SK-N-SH (cell line): ENCODE measurements at regions not wholly inside any gene's neighbourhood (a gene's known extent, or its start where the extent isn't known, plus 50 kb on each side); places are given as distances from the start of the nearest gene placed in this dataset.

Experiments
- CTCF ChIA-PET: fragments of 300-600, 350-600 bp; formaldehyde crosslinking; extraction: SDS; loops from one replicate; lab custom pipeline; 2021; lab: Yijun Ruan, JAX
- POLR2A ChIA-PET: fragments of 350-600 bp; sonication (Branson Sonifier 250); formaldehyde crosslinking; extraction: SDS; loops from one replicate; lab custom pipeline; 2020; ENCODE audit warnings: antibody characterized with exemption, inconsistent platforms; lab: Yijun Ruan, JAX
- DNase-seq: peaks from one replicate; pipeline ENCODE4 v3.0.0; 2012
- H2AFZ ChIP-seq: fragments of 200-600 bp; sonication (generic); 2 replicates; pipeline ENCODE4 v1.8.1; 2016; ENCODE audit warnings: antibody characterized with exemption, mild to moderate bottlenecking, low read depth
- H3F3A ChIP-seq: fragments of 200-600 bp; sonication (generic); replicated peaks from 2 replicates; pipeline ENCODE3; 2016; ENCODE audit warnings: antibody characterized with exemption, mild to moderate bottlenecking; ENCODE audit not compliant: insufficient read depth
- H3K27ac ChIP-seq, 2 experiments: fragments of 200-500 bp in 1 of 2; fragments of 200-600 bp in 1 of 2; sonication (Bioruptor generic) in 1 of 2; sonication (generic), shearing (Covaris generic) in 1 of 2; 2 replicates each; pipeline versions ENCODE4 v1.5.1 to v1.6.1; 2014 to 2016; ENCODE audit warnings: low read depth in 2 of 2, inconsistent platforms in 1 of 2, low read length in 1 of 2, mild to moderate bottlenecking in 1 of 2, mixed read lengths in 1 of 2
- H3K27me3 ChIP-seq: fragments of 200-600 bp; sonication (generic), shearing (Covaris generic); 2 replicates; pipeline ENCODE4 v1.6.1; 2016; ENCODE audit warnings: mixed run types; ENCODE audit not compliant: insufficient read depth
- H3K36me3 ChIP-seq, 2 experiments: fragments of 200-500 bp in 1 of 2; fragments of 200-600 bp in 1 of 2; sonication (Bioruptor generic) in 1 of 2; sonication (generic) in 1 of 2; replicated peaks in 1 of 2; 2 replicates each; pipeline versions ENCODE3 to v1.5.1; 2014 to 2016; ENCODE audit warnings: low read length in 1 of 2, mild to moderate bottlenecking in 1 of 2; ENCODE audit not compliant: insufficient read depth in 2 of 2, control insufficient read depth in 1 of 2
- H3K4me1 ChIP-seq, 2 experiments: fragments of 200-500 bp in 1 of 2; fragments of 200-600 bp in 1 of 2; sonication (Bioruptor generic) in 1 of 2; sonication (generic), shearing (Covaris generic) in 1 of 2; 2 replicates each; pipeline versions ENCODE4 v1.5.1 to v1.6.1; 2014 to 2016; ENCODE audit warnings: low read depth in 1 of 2, low read length in 1 of 2, mixed run types in 1 of 2; ENCODE audit not compliant: insufficient read depth in 2 of 2, control insufficient read depth in 1 of 2
- H3K4me2 ChIP-seq: fragments of 200-600 bp; sonication (generic), shearing (Covaris generic); 2 replicates; pipeline ENCODE4 v1.6.1; 2017; ENCODE audit warnings: mixed run types
- H3K4me3 ChIP-seq, 2 experiments: fragments of 200-500 bp in 1 of 2; fragments of 200-600 bp in 1 of 2; sonication (Bioruptor generic) in 1 of 2; sonication (generic), shearing (Covaris generic) in 1 of 2; 2 replicates each; pipeline versions ENCODE4 v1.5.1 to v1.8.1; 2014 to 2016; ENCODE audit warnings: low read depth in 2 of 2, inconsistent platforms in 1 of 2, low read length in 1 of 2, mild to moderate bottlenecking in 1 of 2, mixed read lengths in 1 of 2, moderate library complexity in 1 of 2
- H3K79me2 ChIP-seq: fragments of 200-600 bp; sonication (generic); 2 replicates; pipeline ENCODE4 v1.8.1; 2017; ENCODE audit warnings: mild to moderate bottlenecking; ENCODE audit not compliant: insufficient read depth
- H3K9ac ChIP-seq: fragments of 200-600 bp; sonication (generic); 2 replicates; pipeline ENCODE4 v1.6.1; 2017; ENCODE audit warnings: mixed run types
- H3K9me2 ChIP-seq: fragments of 200-600 bp; sonication (generic); 2 replicates; pipeline ENCODE4 v1.6.1; 2017; ENCODE audit warnings: mixed run types
- H3K9me3 ChIP-seq: fragments of 200-600 bp; sonication (generic); 2 replicates; pipeline ENCODE4 v1.6.1; 2017; ENCODE audit warnings: mixed run types, mild to moderate bottlenecking, moderate library complexity
- H4K20me1 ChIP-seq: fragments of 200-600 bp; sonication (generic); 2 replicates; pipeline ENCODE4 v1.6.1; 2017; ENCODE audit warnings: mild to moderate bottlenecking, mixed run types; ENCODE audit not compliant: insufficient read depth
- EP300 ChIP-seq, 2 experiments: IDR thresholded peaks; 2 replicates each; pipeline versions ENCODE4 v1.4.0 to v1.6.1; 2012; ENCODE audit warnings: borderline replicate concordance in 1 of 2, low read depth in 1 of 2, low read length in 1 of 2
- FOXJ3 ChIP-seq: sonication (generic); formaldehyde crosslinking; IDR thresholded peaks from 2 replicates; pipeline ENCODE4 v1.5.1; 2020; ENCODE audit warnings: mild to moderate bottlenecking, missing genetic modification reagents
- FOXM1 ChIP-seq: IDR thresholded peaks from 2 replicates; pipeline ENCODE4 v1.4.0; 2012; ENCODE audit warnings: low read depth, mild to moderate bottlenecking
- GABPA ChIP-seq: IDR thresholded peaks from 2 replicates; pipeline ENCODE4 v1.4.0; 2012; ENCODE audit warnings: low read depth, mild to moderate bottlenecking
- JUND ChIP-seq: IDR thresholded peaks from 2 replicates; pipeline ENCODE4 v1.4.0; 2012
- MAX ChIP-seq: IDR thresholded peaks from 2 replicates; pipeline ENCODE4 v1.4.0; 2012; ENCODE audit warnings: low read depth
- MEF2A ChIP-seq: IDR thresholded peaks from 2 replicates; pipeline ENCODE4 v1.4.0; 2012; ENCODE audit warnings: low read depth, borderline replicate concordance
- MXI1 ChIP-seq: IDR thresholded peaks from 2 replicates; pipeline ENCODE4 v1.6.1; 2012; ENCODE audit warnings: mild to moderate bottlenecking, low read depth, low read length, improper control_type of control experiment
- NFIC ChIP-seq: IDR thresholded peaks from 2 replicates; pipeline ENCODE4 v1.4.0; 2012; ENCODE audit warnings: borderline replicate concordance
- POLR2AphosphoS5 ChIP-seq: IDR thresholded peaks from 2 replicates; pipeline ENCODE4 v1.6.1; 2012; ENCODE audit warnings: low read depth, low read length
- RAD21 ChIP-seq: IDR thresholded peaks from 2 replicates; pipeline ENCODE4 v1.6.1; 2012; ENCODE audit warnings: mild to moderate bottlenecking, low read length
- RCOR1 ChIP-seq: fragments of 150-350 bp; IDR thresholded peaks from 2 replicates; pipeline ENCODE4 v1.6.1; 2017; ENCODE audit warnings: antibody characterized with exemption, low read length
- RFX5 ChIP-seq: IDR thresholded peaks from 2 replicates; pipeline ENCODE4 v1.6.1; 2012; ENCODE audit warnings: mild to moderate bottlenecking, improper control_type of control experiment, low read length
- RXRA ChIP-seq: IDR thresholded peaks from 2 replicates; pipeline ENCODE4 v1.4.0; 2012; ENCODE audit warnings: low read depth, mild to moderate bottlenecking, borderline replicate concordance
- SMC3 ChIP-seq: IDR thresholded peaks from 2 replicates; pipeline ENCODE4 v1.6.1; 2012; ENCODE audit warnings: low read depth, low read length, improper control_type of control experiment
- TEAD4 ChIP-seq: IDR thresholded peaks from 2 replicates; pipeline ENCODE4 v1.4.0; 2012; ENCODE audit warnings: mild to moderate bottlenecking, borderline replicate concordance; ENCODE audit not compliant: insufficient read depth
- USF2 ChIP-seq: fragments of 150-350 bp; IDR thresholded peaks from 2 replicates; pipeline ENCODE4 v1.6.1; 2017; ENCODE audit warnings: antibody characterized with exemption, low read length, low read depth, borderline replicate concordance
- WGBS: methylation state at CpG from one replicate; pipeline ENCODE4 v1.1.6; 2017; ENCODE audit warnings: low lambda C conversion rate; 5-methylcytosine and 5-hydroxymethylcytosine counted together
- TF ChIP-seq, protein P1 (sequence below): IDR thresholded peaks from 2 replicates; pipeline ENCODE4 v1.4.0; 2012; ENCODE audit warnings: low read depth, borderline replicate concordance
- TF ChIP-seq, protein P2 (sequence below): IDR thresholded peaks from 2 replicates; pipeline ENCODE4; 2012
- TF ChIP-seq, protein P3 (sequence below): IDR thresholded peaks from 2 replicates; pipeline ENCODE4 v1.6.1; 2012; ENCODE audit warnings: mild to moderate bottlenecking, low read depth, low read length, moderate library complexity

DNA sequence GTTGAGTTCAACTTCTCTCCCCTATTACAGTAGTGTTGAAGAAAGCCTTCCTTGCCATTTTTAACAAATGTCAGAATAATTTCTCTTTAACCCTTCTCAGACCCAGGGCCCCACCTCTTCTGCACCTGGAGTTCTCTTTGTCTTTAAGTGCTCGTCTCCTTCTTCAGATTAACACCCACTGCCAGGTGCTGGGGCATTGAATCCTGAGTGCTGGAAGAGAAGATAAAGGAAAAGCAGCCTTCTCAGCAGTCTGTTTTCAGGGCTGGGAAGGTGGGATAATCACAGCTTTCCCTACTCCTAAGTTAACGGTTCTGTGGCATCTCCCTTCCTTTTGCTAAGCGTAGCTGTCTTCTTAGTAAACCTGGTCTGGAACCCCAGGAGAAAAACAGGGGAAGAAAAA, 114.6 kb upstream of the TAB2 start:
- Histone ChIP-seq H3K9ac (no peak overlapping the region), H3F3A (no peaks in the 10 kb centered on the region), H4K20me1 (no peaks in the 10 kb centered on the region), H3K79me2 (no peaks in the 10 kb centered on the region), H3K36me3 (no peaks in the 10 kb centered on the region), H3K9me2 (no peaks in the 10 kb centered on the region), H2AFZ (no peak overlapping the region), H3K9me3 (no peaks in the 10 kb centered on the region), H3K4me2 (no peak overlapping the region), H3K4me1 (peaks cover 0 to 4% of the 10 kb centered on the region in 2 experiments; a peak in 1 of 4 replicates), H3K27me3 (no peaks in the 10 kb centered on the region), H3K27ac (no peak overlapping the region), H3K4me3 (no peak overlapping the region)
- WGBS = 96% methylated on average over 3 of the region's 3 CpGs
- ChIA-PET POLR2A (no interaction called here), CTCF (interaction anchor here (1.0 kb wide), 1 partner anchor 28 kb away, joined by 4 read pairs; no protein-coding TSS in a partner anchor)
- TF ChIP-seq USF2 (no peak), SMC3 (no peak), MXI1 (no peak), MAX (no peak), RAD21 (no peak), JUND (no peak), NFIC (no peak), POLR2AphosphoS5 (no peak), RCOR1 (no peak), FOXJ3 (CRISPR knock-in tag) (no peak), TEAD4 (no peak), RFX5 (no peak), FOXM1 (no peak), RXRA (no peak), MEF2A (no peak), GABPA (no peak), EP300 (IDR thresholded peaks at IDR 0.05; ENCODE audit: borderline replicate concordance in 1 of 2, low read depth in 1 of 2, low read length in 1 of 2) (no peak)
- TF ChIP-seq, protein P1, sequence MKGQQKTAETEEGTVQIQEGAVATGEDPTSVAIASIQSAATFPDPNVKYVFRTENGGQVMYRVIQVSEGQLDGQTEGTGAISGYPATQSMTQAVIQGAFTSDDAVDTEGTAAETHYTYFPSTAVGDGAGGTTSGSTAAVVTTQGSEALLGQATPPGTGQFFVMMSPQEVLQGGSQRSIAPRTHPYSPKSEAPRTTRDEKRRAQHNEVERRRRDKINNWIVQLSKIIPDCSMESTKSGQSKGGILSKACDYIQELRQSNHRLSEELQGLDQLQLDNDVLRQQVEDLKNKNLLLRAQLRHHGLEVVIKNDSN = no peak
- TF ChIP-seq, protein P2, sequence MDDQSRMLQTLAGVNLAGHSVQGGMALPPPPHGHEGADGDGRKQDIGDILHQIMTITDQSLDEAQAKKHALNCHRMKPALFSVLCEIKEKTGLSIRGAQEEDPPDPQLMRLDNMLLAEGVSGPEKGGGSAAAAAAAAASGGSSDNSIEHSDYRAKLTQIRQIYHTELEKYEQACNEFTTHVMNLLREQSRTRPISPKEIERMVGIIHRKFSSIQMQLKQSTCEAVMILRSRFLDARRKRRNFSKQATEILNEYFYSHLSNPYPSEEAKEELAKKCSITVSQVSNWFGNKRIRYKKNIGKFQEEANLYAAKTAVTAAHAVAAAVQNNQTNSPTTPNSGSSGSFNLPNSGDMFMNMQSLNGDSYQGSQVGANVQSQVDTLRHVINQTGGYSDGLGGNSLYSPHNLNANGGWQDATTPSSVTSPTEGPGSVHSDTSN = no peak
- TF ChIP-seq, protein P3, sequence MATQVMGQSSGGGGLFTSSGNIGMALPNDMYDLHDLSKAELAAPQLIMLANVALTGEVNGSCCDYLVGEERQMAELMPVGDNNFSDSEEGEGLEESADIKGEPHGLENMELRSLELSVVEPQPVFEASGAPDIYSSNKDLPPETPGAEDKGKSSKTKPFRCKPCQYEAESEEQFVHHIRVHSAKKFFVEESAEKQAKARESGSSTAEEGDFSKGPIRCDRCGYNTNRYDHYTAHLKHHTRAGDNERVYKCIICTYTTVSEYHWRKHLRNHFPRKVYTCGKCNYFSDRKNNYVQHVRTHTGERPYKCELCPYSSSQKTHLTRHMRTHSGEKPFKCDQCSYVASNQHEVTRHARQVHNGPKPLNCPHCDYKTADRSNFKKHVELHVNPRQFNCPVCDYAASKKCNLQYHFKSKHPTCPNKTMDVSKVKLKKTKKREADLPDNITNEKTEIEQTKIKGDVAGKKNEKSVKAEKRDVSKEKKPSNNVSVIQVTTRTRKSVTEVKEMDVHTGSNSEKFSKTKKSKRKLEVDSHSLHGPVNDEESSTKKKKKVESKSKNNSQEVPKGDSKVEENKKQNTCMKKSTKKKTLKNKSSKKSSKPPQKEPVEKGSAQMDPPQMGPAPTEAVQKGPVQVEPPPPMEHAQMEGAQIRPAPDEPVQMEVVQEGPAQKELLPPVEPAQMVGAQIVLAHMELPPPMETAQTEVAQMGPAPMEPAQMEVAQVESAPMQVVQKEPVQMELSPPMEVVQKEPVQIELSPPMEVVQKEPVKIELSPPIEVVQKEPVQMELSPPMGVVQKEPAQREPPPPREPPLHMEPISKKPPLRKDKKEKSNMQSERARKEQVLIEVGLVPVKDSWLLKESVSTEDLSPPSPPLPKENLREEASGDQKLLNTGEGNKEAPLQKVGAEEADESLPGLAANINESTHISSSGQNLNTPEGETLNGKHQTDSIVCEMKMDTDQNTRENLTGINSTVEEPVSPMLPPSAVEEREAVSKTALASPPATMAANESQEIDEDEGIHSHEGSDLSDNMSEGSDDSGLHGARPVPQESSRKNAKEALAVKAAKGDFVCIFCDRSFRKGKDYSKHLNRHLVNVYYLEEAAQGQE = no peak
- no peak for DNase-seq
